ENCODE measurements at regions not wholly inside any gene's neighbourhood (a gene's known extent, or its start where the extent isn't known, plus 50 kb on each side); places are given as distances from the start of the nearest gene placed in this dataset.

GRCh38 chr5:161105525-161105924, 253.5 kb upstream of the ATP10B start:
- Histone ChIP-seq H3K27ac (ENCODE audit: control insufficient read depth, insufficient read depth, low read length) (no peak overlapping the region), H2AFZ (ENCODE audit: control insufficient read depth, low read length) (no peak overlapping the region), H3K4me1 (ENCODE audit: control insufficient read depth, extremely low read depth, insufficient read depth, low read length) (no peaks in the 10 kb centered on the region), H3K36me3 (ENCODE audit: control insufficient read depth in 2 of 2, extremely low read depth in 1 of 2, insufficient read depth in 2 of 2, low read length in 2 of 2) (no peaks in the 10 kb centered on the region), H3K79me2 (ENCODE audit: control insufficient read depth, insufficient read depth, low read length) (no peaks in the 10 kb centered on the region), H3K9me3 (ENCODE audit: control insufficient read depth, low read depth, low read length) (no peaks in the 10 kb centered on the region), H3K4me3 (ENCODE audit: control insufficient read depth in 2 of 3, extremely low read depth in 1 of 3, insufficient read depth in 2 of 3, low read depth in 1 of 3, low read length in 3 of 3) (no peak overlapping the region), H3K9ac (ENCODE audit: control insufficient read depth, extremely low read depth, insufficient read depth, low read length) (no peak overlapping the region), H3K27me3 (ENCODE audit: control insufficient read depth, extremely low read depth, insufficient read depth, low read length) (no peaks in the 10 kb centered on the region), H4K20me1 (ENCODE audit: control insufficient read depth, extremely low read depth, insufficient read depth, low read length) (no peaks in the 10 kb centered on the region), H3K9me1 (ENCODE audit: control insufficient read depth, extremely low read depth, insufficient read depth, low read length) (no peaks in the 10 kb centered on the region), H3K4me2 (ENCODE audit: control insufficient read depth, extremely low read depth, insufficient read depth, low read depth, low read length) (no peak overlapping the region)
- no peak for FAIRE-seq
- dilution Hi-C loops (cut with MboI; ENCODE audit: extremely low pct_ligation_motif_present, low sequenced_read_pairs), result no loop called here
- no peak for DNase-seq (ENCODE audit: low read depth, low spot score)
- TF ChIP-seq EZH2 (IDR thresholded peaks at IDR 0.05; ENCODE audit: low read length), result no peak
- no peak for TF ChIP-seq CTCF (optimal IDR thresholded peaks at IDR 0.05 in 1 of 3, IDR thresholded peaks at IDR 0.05 in 1 of 3, conservative IDR thresholded peaks at IDR 0.05 in 1 of 3; ENCODE audit: extremely low read depth in 1 of 3, insufficient read depth in 2 of 3, low read length in 3 of 3)

GRCh38 chr5:161098516-161098915, 246.5 kb upstream of the ATP10B start:
- no peaks in the 10 kb centered on the region for H3K9me3 ChIP-seq (ENCODE audit: control insufficient read depth, low read depth, low read length)
- H3K27me3 ChIP-seq (ENCODE audit: control insufficient read depth, extremely low read depth, insufficient read depth, low read length), result no peaks in the 10 kb centered on the region
- dilution Hi-C loops (cut with MboI; ENCODE audit: extremely low pct_ligation_motif_present, low sequenced_read_pairs), result no loop called here
- H3K4me1 ChIP-seq (ENCODE audit: control insufficient read depth, extremely low read depth, insufficient read depth, low read length), result no peaks in the 10 kb centered on the region
- H3K4me3 ChIP-seq (ENCODE audit: control insufficient read depth in 2 of 3, extremely low read depth in 1 of 3, insufficient read depth in 2 of 3, low read depth in 1 of 3, low read length in 3 of 3), result no peak overlapping the region
- H3K9ac ChIP-seq (ENCODE audit: control insufficient read depth, extremely low read depth, insufficient read depth, low read length), result no peak overlapping the region
- no peak overlapping the region for H3K27ac ChIP-seq (ENCODE audit: control insufficient read depth, insufficient read depth, low read length)
- no peak overlapping the region for H3K4me2 ChIP-seq (ENCODE audit: control insufficient read depth, extremely low read depth, insufficient read depth, low read depth, low read length)
- H4K20me1 ChIP-seq (ENCODE audit: control insufficient read depth, extremely low read depth, insufficient read depth, low read length), result no peaks in the 10 kb centered on the region
- H3K9me1 ChIP-seq (ENCODE audit: control insufficient read depth, extremely low read depth, insufficient read depth, low read length), result no peaks in the 10 kb centered on the region
- FAIRE-seq (no peak), DNase-seq (ENCODE audit: low read depth, low spot score) (no peak)
- no peak overlapping the region for H2AFZ ChIP-seq (ENCODE audit: control insufficient read depth, low read length)
- H3K79me2 ChIP-seq (ENCODE audit: control insufficient read depth, insufficient read depth, low read length), result no peaks in the 10 kb centered on the region
- H3K36me3 ChIP-seq (ENCODE audit: control insufficient read depth in 2 of 2, extremely low read depth in 1 of 2, insufficient read depth in 2 of 2, low read length in 2 of 2), result no peaks in the 10 kb centered on the region
- no peak for TF ChIP-seq CTCF (optimal IDR thresholded peaks at IDR 0.05 in 1 of 3, IDR thresholded peaks at IDR 0.05 in 1 of 3, conservative IDR thresholded peaks at IDR 0.05 in 1 of 3; ENCODE audit: extremely low read depth in 1 of 3, insufficient read depth in 2 of 3, low read length in 3 of 3)
- no peak for TF ChIP-seq EZH2 (IDR thresholded peaks at IDR 0.05; ENCODE audit: low read length)

All from keratinocyte (primary cell).